ENCODE measurements at regions not wholly inside any gene's neighbourhood (a gene's known extent, or its start where the extent isn't known, plus 50 kb on each side); places are given as distances from the start of the nearest gene placed in this dataset.

- no peak for DNase-seq (ENCODE audit: low read depth)
These were observed 88.8 kb upstream of the CALM2 start for GRCh38 chr2:47265158-47265557.

- no peak for DNase-seq (ENCODE audit: low read depth)
These were observed 88.4 kb upstream of the CALM2 start for GRCh38 chr2:47264686-47265085.

GRCh38 chr2:47264143-47264542 lies 87.8 kb upstream of the CALM2 start:
- no peak for DNase-seq (ENCODE audit: low read depth)

- no peak for DNase-seq (ENCODE audit: low read depth)
These were observed 86.3 kb upstream of the CALM2 start for GRCh38 chr2:47262657-47263056.

- DNase-seq (ENCODE audit: low read depth) = peak; percentile 43
These were observed 84.7 kb upstream of the CALM2 start for GRCh38 chr2:47260971-47261370.

- DNase-seq (ENCODE audit: low read depth) = no peak
These were observed 83.5 kb upstream of the CALM2 start for GRCh38 chr2:47259829-47260228.

GRCh38 chr2:47257946-47258348 lies 81.6 kb upstream of the CALM2 start:
- no peak for DNase-seq (ENCODE audit: low read depth)

GRCh38 chr2:47256416-47257087 lies 80.2 kb upstream of the CALM2 start:
- DNase-seq (ENCODE audit: low read depth) = no peak

GRCh38 chr2:47255794-47256193 lies 79.5 kb upstream of the CALM2 start:
- no peak for DNase-seq (ENCODE audit: low read depth)

GRCh38 chr2:47254464-47254863 lies 78.2 kb upstream of the CALM2 start:
- no peak for DNase-seq (ENCODE audit: low read depth)

GRCh38 chr2:47253447-47253846 lies 77.1 kb upstream of the CALM2 start:
- DNase-seq (ENCODE audit: low read depth) = no peak

GRCh38 chr2:47251404-47251675 lies 75.0 kb upstream of the CALM2 start:
- DNase-seq (ENCODE audit: low read depth) = no peak

GRCh38 chr2:47250586-47251403 lies 74.5 kb upstream of the CALM2 start:
- DNase-seq (ENCODE audit: low read depth) = peak; percentile 45

GRCh38 chr2:47249931-47250330 lies 73.6 kb upstream of the CALM2 start:
- no peak for DNase-seq (ENCODE audit: low read depth)

- no peak for DNase-seq (ENCODE audit: low read depth)
These were observed 73.0 kb upstream of the CALM2 start for GRCh38 chr2:47249157-47249900.

- no peak for DNase-seq (ENCODE audit: low read depth)
These were observed 67.4 kb upstream of the CALM2 start for GRCh38 chr2:47243596-47244323.

GRCh38 chr2:47241715-47242114 lies 65.4 kb upstream of the CALM2 start:
- DNase-seq (ENCODE audit: low read depth) = no peak

GRCh38 chr2:47239119-47239969 lies 63.0 kb upstream of the CALM2 start:
- DNase-seq (ENCODE audit: low read depth) = no peak

- DNase-seq (ENCODE audit: low read depth) = no peak
These were observed 62.3 kb upstream of the CALM2 start for GRCh38 chr2:47238638-47239037.

GRCh38 chr2:47237375-47238334 lies 61.3 kb upstream of the CALM2 start:
- no peak for DNase-seq (ENCODE audit: low read depth)
